NCI-H82 (cell line): ENCODE measurements at regions not wholly inside any gene's neighbourhood (a gene's known extent, or its start where the extent isn't known, plus 50 kb on each side); places are given as distances from the start of the nearest gene placed in this dataset.
"Not testable (repeated sequence)": the region's sequence is repeated elsewhere in the genome, so short reads cannot be mapped to it uniquely, and the experiment has no call there.

Experiments
- DNase-seq: peaks from one replicate; lab custom pipeline; 2025; lab: John Stamatoyannopoulos, UW

- DNase-seq: no peak
Observed at GRCh38 chr17:70597774-70598173, 428.4 kb downstream of the KCNJ2 start.

GRCh38 chr17:70599198-70599597, 429.9 kb downstream of the KCNJ2 start:
- no peak for DNase-seq

DNA sequence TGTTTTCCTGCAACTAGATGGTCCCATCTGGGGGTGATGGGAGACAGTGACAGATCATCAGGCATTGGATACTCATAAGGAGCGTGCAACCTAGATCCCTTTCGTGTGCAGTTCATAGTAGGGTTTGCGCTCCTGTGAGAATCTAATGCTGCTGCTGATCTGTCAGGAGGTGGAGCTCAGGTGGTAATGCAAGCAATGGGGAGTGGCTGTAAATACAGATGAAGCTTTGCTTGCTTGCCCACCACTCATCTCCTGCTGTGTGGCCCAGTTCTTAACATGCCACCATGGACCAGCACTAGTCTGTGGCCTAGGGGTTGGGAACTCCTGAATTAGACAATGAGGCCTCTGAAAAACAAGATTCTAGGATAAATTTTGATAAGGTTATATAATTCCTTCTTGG, 430.6 kb downstream of the KCNJ2 start:
- DNase-seq: not testable (repeated sequence)

- no peak for DNase-seq
Observed at GRCh38 chr17:70603226-70603625, 433.9 kb downstream of the KCNJ2 start.

DNA sequence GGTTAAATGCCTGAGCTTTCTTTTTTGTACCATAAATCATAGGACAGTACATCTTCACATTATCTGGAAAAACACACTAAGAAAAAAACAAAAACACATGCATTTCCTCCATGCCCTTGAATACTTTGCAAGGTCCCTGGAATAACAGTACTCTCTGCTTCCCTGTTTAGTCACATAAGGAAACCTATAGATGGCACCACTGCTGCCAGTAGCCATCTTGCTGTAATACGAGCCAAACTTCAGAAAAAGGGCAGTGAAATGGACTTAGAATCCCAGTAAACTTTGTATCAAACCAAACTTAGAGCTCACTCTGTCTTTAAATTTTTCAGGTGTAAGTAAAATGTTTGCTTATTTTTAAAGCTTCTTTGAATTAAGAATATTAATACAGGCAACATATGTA, 435.5 kb downstream of the KCNJ2 start:
- DNase-seq: peak; percentile 11

GRCh38 chr17:70606086-70606485, 436.8 kb downstream of the KCNJ2 start:
- DNase-seq: no peak

DNA sequence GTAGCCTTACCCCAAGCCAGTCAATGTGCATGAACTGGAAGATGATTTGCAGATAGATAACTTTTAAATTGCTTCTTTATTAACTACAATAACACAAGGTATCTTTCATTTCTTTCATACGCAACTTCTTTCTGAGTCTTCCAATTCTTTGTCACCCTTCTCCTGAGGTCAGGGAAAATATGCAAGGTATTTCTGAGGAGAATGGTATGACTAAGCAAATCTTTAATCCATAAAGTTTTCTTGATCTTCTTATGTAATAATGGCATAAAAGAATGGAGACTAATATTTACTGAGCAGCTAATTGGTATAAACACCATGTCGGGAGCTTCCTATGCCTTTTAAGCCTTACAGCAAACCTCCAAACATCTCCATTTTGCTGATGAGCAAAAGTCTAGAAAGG, 438.9 kb downstream of the KCNJ2 start:
- no peak for DNase-seq

- no peak for DNase-seq
Observed at GRCh38 chr17:70608957-70609356, 439.6 kb downstream of the KCNJ2 start.

GRCh38 chr17:70609566-70609965, 440.2 kb downstream of the KCNJ2 start:
- no peak for DNase-seq

GRCh38 chr17:70610161-70610560, 440.8 kb downstream of the KCNJ2 start:
- DNase-seq: no peak

DNA sequence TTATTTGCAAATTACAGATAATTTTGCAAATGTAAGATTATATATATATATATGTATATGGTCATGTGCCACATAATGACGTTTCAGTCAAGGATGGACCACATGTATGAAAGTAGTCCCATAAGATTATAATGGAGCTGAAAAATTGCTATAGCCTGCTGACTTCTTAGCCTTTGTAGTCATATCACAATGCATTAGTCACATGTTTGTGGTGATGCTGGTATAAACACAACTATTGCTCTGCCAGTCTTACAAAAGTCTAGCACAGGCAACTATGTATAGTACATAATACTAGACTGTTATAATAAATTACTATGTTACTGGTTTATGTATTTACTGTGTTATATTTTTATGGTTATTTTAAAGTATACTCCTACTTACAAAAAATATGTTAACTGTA, 444.3 kb downstream of the KCNJ2 start:
- DNase-seq: no peak

DNA sequence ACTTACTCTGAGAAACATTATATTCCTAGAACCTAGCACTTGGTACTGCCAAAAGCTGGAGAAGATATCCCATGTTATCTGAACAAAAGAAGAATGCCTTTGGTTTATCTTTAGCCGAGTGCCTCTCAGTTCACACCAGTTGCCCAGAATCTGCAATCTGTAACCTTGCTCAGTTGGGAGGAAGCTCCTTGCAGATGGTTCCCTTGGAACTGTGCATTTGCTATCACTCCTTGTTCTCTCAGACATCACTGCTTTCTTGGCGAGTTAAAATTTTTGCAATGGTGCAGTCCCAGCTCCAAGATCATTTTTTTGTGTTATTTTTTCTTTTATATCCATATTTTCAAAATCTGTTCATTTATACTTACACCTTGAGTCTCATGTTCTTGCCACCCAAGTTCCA, 446.5 kb downstream of the KCNJ2 start:
- no peak for DNase-seq

DNA sequence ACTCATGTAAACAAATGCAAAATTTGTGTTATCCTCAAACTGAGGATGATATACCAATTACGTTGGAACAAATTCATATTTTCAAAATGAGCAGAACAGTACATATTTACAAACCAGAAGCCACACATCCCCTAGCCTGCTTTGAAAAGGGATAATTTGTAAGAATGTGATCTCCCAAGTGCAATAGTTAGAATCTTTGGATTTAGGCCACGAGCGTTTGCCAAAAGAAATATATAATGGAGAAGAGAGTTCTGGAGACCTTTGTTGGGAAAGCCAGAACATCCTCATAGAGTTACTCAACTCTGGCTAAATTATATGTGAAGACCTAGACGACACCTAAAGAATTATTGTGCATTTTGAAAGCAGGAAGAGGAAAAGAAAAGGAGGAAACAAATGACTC, 449.3 kb downstream of the KCNJ2 start:
- no peak for DNase-seq

- no peak for DNase-seq
Observed at GRCh38 chr17:70621566-70621965, 452.2 kb downstream of the KCNJ2 start.

DNA sequence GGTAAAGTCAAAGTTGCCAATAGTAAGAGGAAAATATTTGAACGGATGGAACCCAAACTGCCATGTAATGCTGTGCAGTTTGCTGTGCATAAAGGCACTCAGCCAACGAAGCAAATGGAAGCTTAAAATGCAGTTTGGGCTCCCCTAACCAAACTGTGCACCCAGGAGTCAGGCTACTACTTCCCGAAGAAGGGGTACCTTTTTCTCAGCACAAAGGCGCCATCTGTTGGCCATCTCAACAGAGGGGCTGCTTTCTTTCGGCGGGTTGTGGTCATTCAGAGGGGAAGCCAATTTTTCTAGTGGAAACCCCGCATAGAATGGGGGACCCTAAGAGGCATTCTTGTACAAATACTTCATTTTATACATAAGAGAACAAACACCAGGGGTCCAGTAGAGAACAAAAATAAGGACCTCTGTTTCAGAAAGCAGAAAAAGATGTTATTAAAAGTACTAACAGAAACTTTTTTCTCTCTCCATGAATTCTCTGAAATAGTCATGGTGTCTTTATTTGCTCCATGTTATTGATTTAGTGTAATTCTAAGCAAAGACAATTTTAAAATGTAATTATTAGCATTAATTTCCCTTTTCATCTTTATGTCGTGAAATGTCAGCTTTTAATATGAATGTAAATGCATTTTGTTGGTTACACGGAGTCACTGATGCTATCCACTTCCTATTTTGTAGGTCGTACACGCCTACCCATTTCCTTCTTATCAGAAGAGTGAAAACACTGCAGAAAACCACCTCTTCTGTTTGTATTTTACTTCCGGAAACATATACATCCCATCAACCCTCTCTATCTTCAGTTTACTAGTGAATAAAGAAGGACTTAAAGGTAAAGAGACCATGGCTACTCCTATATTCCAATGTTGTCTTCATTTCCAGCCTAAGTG, 453.3 kb downstream of the KCNJ2 start:
- DNase-seq: peak; percentile 89

- DNase-seq: no peak
Observed at GRCh38 chr17:70624211-70624610, 454.9 kb downstream of the KCNJ2 start.

- peak; percentile 24 for DNase-seq
Observed at GRCh38 chr17:70629902-70630301, 460.6 kb downstream of the KCNJ2 start.

- peak; percentile 61 for DNase-seq
Observed at GRCh38 chr17:70636517-70637133, 467.3 kb downstream of the KCNJ2 start.

- no peak for DNase-seq
Observed at GRCh38 chr17:70642059-70642458, 472.7 kb downstream of the KCNJ2 start.

DNA sequence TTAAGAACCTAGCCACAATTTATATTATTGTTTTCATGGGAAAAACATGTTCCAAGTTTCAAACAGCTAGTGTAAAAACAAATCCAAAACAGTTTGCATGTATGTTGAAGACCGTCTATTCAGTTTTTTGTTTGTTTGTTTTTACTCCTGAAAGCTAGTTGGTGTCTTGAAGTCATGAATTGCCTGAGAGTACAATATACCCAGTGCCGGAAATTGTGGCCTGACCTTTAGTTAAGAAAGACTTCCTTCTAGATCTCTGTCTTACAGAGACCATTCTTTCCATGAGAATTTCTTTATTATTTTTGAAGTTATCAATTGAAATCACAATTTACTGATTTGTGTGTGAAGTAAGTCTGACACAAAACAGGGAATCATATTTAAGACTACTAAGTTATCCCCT, 474.8 kb downstream of the KCNJ2 start:
- DNase-seq: no peak

DNA sequence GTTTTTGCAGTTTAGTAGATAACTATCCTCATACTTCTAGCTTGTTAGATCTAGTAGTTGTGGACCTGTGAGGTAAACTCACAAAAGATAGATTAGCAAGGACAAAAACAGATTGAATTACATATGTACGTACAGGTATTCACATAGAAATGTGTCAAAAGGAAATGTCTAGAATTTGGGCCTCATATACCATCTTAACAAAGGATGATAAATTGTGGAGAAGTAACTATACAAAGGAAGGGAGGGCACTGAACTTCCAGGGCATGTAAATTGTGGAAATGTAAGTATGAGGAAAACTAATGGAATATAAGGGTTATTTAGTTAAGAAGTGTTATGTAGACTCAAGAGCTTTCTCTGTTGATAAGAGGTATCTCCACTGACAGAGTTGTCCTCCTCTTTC, 477.3 kb downstream of the KCNJ2 start:
- no peak for DNase-seq

DNA sequence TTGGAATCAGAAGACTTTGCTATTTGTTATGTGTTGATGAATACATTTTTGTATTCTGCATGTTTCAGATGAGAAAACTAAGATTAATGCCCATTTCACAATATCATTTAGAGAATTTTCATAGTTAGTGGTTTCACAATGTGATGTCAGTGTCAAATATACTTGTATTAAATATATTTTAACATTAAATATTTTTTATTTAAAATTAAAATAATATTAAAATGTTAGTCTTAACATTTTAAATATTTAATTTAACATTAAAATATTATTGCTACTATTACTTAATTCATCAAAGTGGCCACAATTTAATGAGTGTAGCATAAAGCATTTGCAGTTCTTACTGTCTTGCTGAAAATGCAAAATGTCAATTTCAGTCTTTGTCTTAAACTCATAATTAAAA, 478.8 kb downstream of the KCNJ2 start:
- no peak for DNase-seq

- DNase-seq: no peak
Observed at GRCh38 chr17:70653850-70654249, 484.5 kb downstream of the KCNJ2 start.

GRCh38 chr17:70654706-70655105, 485.4 kb downstream of the KCNJ2 start:
- no peak for DNase-seq
